HG02623 (cell line): ENCODE measurements at regions not wholly inside any gene's neighbourhood (a gene's known extent, or its start where the extent isn't known, plus 50 kb on each side); places are given as distances from the start of the nearest gene placed in this dataset.

ENCODE experiments used
- ATAC-seq: cut with Tn5 transposase; IDR thresholded peaks from one replicate; pipeline ENCODE4 v1.9.1; 2021; ENCODE audit warnings: moderate library complexity; ENCODE audit not compliant: unreplicated experiment

GRCh38 chr6:170117111-170117972, 173.5 kb downstream of the DLL1 start:
- ATAC-seq, result no peak

GRCh38 chr6:170116636-170117035, 174.2 kb downstream of the DLL1 start:
- no peak for ATAC-seq

- ATAC-seq, result no peak
Measured at GRCh38 chr6:170114956-170115855, 175.7 kb downstream of the DLL1 start.

GRCh38 chr6:170114187-170114945, 176.5 kb downstream of the DLL1 start:
- no peak for ATAC-seq

- no peak for ATAC-seq
Measured at GRCh38 chr6:170113141-170113540, 177.7 kb downstream of the DLL1 start.

- no peak for ATAC-seq
Measured at GRCh38 chr6:170112583-170112860, 178.4 kb downstream of the DLL1 start.

- no peak for ATAC-seq
Measured at GRCh38 chr6:170111816-170112582, 178.9 kb downstream of the DLL1 start.

GRCh38 chr6:170111141-170111664, 179.7 kb downstream of the DLL1 start:
- no peak for ATAC-seq

GRCh38 chr6:170110201-170111140, 180.4 kb downstream of the DLL1 start:
- no peak for ATAC-seq

- no peak for ATAC-seq
Measured at GRCh38 chr6:170108890-170109587, 181.8 kb downstream of the DLL1 start.

- no peak for ATAC-seq
Measured at GRCh38 chr6:170108456-170108855, 182.4 kb downstream of the DLL1 start.

GRCh38 chr6:170107606-170108222, 183.2 kb downstream of the DLL1 start:
- no peak for ATAC-seq

GRCh38 chr6:170106906-170107525, 183.9 kb downstream of the DLL1 start:
- no peak for ATAC-seq

GRCh38 chr6:170102582-170103481, 188.0 kb downstream of the DLL1 start:
- no peak for ATAC-seq

- no peak for ATAC-seq
Measured at GRCh38 chr6:170102038-170102437, 188.8 kb downstream of the DLL1 start.

GRCh38 chr6:170101281-170102035, 189.4 kb downstream of the DLL1 start:
- ATAC-seq, result no peak
